CD4-positive, CD25-positive, alpha-beta regulatory T cell (primary cell): ENCODE measurements at regions not wholly inside any gene's neighbourhood (a gene's known extent, or its start where the extent isn't known, plus 50 kb on each side); places are given as distances from the start of the nearest gene placed in this dataset.
A peak's percentile ranks its signal among the peaks of the same experiment; 100 is the strongest.

Experiments used
- ATAC-seq, 2 donors: fragments of 150-1000 bp; cut with Tn5 transposase; one replicate each; pipeline ENCODE4 v1.10.0; 2021; ENCODE audit warnings: low read depth in 2 of 2, moderate number of reproducible peaks in 2 of 2, moderate library complexity in 1 of 2
- DNase-seq, 3 donors: peaks; one replicate each; pipeline versions ENCODE4 v3.0.0 to v3.0.0-alpha.2; 2012 to 2022; ENCODE audit warnings: mixed read lengths in 1 of 3
- H3K27ac ChIP-seq: one replicate; pipeline ENCODE4 v1.7.0; 2013; ENCODE audit warnings: mild to moderate bottlenecking, low read length; ENCODE audit not compliant: insufficient read depth, poor library complexity, severe bottlenecking
- H3K27me3 ChIP-seq: one replicate; pipeline ENCODE4 v1.7.0; 2013; ENCODE audit warnings: low read length; ENCODE audit not compliant: control insufficient read depth, insufficient read depth
- H3K36me3 ChIP-seq: one replicate; pipeline ENCODE4 v1.7.0; 2013; ENCODE audit warnings: mild to moderate bottlenecking, low read length, moderate library complexity; ENCODE audit not compliant: control insufficient read depth, insufficient read depth
- H3K4me1 ChIP-seq: 2 replicates; pipeline ENCODE4 v1.7.0; 2013; ENCODE audit warnings: mild to moderate bottlenecking, low read length; ENCODE audit not compliant: insufficient read depth, control insufficient read depth, poor library complexity, severe bottlenecking
- H3K4me3 ChIP-seq: one replicate; pipeline ENCODE4 v1.7.0; 2013; ENCODE audit warnings: low read depth, mild to moderate bottlenecking, low read length, moderate library complexity
- H3K9me3 ChIP-seq, 2 experiments: 1 replicate in 1 of 2; 2 replicates in 1 of 2; pipeline ENCODE4 v1.7.0; 2013; ENCODE audit warnings: low read length in 2 of 2, mild to moderate bottlenecking in 1 of 2, moderate library complexity in 1 of 2; ENCODE audit not compliant: control insufficient read depth in 2 of 2
- H3K27ac Mint-ChIP-seq, 3 donors: one replicate each; pipeline ENCODE4 v1.8.0; 2020 to 2022; ENCODE audit warnings: mild to moderate bottlenecking in 3 of 3, mixed read lengths in 3 of 3, moderate library complexity in 2 of 3
- H3K27me3 Mint-ChIP-seq: one replicate; pipeline ENCODE4 v1.8.0; 2022; ENCODE audit warnings: mild to moderate bottlenecking, mixed read lengths
- H3K36me3 Mint-ChIP-seq: one replicate; pipeline ENCODE4 v1.8.0; 2020; ENCODE audit warnings: mixed read lengths
- H3K4me1 Mint-ChIP-seq, 4 donors: one replicate each; pipeline ENCODE4 v1.8.0; 2020 to 2022; ENCODE audit warnings: mixed read lengths in 4 of 4, mild to moderate bottlenecking in 1 of 4
- H3K4me3 Mint-ChIP-seq, 4 donors: one replicate each; pipeline ENCODE4 v1.8.0; 2020 to 2022; ENCODE audit warnings: mild to moderate bottlenecking in 4 of 4, mixed read lengths in 4 of 4, moderate library complexity in 3 of 4
- H3K9me3 Mint-ChIP-seq, 7 donors: one replicate each; pipeline ENCODE4 v1.8.0; 2020 to 2022; ENCODE audit warnings: mixed read lengths in 7 of 7, mild to moderate bottlenecking in 3 of 7, moderate library complexity in 2 of 7

DNA sequence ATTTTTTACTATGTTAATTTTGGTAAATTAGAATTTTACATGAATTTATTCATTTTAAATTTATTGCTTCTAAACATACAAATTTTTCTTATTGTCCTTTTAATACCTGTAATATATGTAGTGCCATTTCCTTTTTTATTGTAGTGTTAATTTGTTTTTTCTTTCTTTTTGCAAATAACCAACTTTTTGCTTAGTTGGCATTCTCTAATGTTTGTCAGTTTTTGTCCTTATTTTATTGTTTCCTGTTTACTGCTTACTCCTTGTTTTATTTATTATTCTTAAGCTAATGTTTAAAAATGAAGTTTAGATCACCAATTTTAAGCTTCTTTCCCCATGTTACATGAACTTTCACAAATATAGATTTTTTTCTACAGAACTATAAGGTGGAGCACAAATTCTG lies 516.6 kb downstream of the SLITRK1 start:
- no peaks in the 10 kb centered on the region for H3K27me3 Mint-ChIP-seq
- no peak overlapping the region for H3K4me3 Mint-ChIP-seq
- Histone ChIP-seq H3K27me3 (no peaks in the 10 kb centered on the region), H3K9me3 (no peaks in the 10 kb centered on the region), H3K4me1 (no peaks in the 10 kb centered on the region), H3K36me3 (no peaks in the 10 kb centered on the region), H3K27ac (no peak overlapping the region), H3K4me3 (no peak overlapping the region)
- H3K9me3 Mint-ChIP-seq, result peaks cover 0 to 16% (median 6%) of the 10 kb centered on the region in 7 donors
- DNase-seq (no peak), ATAC-seq (no peak)
- H3K27ac Mint-ChIP-seq, result no peak overlapping the region
- H3K4me1 Mint-ChIP-seq, result no peaks in the 10 kb centered on the region
- no peaks in the 10 kb centered on the region for H3K36me3 Mint-ChIP-seq

GRCh38 chr13:83355041-83355440 lies 527.2 kb downstream of the SLITRK1 start:
- H3K27ac ChIP-seq, result no peak overlapping the region
- H3K4me1 ChIP-seq, result no peaks in the 10 kb centered on the region
- Mint-ChIP-seq H3K36me3 (no peaks in the 10 kb centered on the region), H3K9me3 (peaks cover 0 to 16% (median 3%) of the 10 kb centered on the region in 7 donors), H3K27me3 (no peaks in the 10 kb centered on the region), H3K4me3 (no peak overlapping the region), H3K4me1 (no peaks in the 10 kb centered on the region), H3K27ac (no peak overlapping the region)
- no peak overlapping the region for H3K4me3 ChIP-seq
- H3K9me3 ChIP-seq, result no peaks in the 10 kb centered on the region
- no peaks in the 10 kb centered on the region for H3K36me3 ChIP-seq
- no peak for ATAC-seq
- no peak for DNase-seq
- no peaks in the 10 kb centered on the region for H3K27me3 ChIP-seq

DNA sequence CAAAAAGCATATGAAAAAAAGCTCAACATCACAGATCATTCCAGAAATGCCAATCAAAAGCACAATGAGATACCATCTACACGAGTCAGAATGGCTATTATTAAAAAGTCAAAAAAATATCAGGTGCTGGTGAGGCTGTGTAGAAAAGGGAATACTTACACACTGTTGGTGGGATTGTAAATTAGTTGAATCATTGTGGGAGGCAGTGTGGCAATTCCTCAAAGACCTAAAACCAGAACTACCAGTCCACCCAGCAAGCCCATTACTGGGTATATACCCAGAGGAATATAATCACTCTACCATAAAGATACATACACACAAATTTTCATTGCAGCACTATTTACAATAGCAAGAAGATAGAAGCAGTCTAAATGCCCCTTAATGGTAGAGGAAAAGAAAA lies 529.9 kb downstream of the SLITRK1 start:
- H3K4me3 ChIP-seq, result no peak overlapping the region
- H3K36me3 ChIP-seq, result no peaks in the 10 kb centered on the region
- Mint-ChIP-seq H3K27me3 (no peaks in the 10 kb centered on the region), H3K4me1 (no peaks in the 10 kb centered on the region), H3K27ac (no peak overlapping the region), H3K9me3 (peaks cover 0 to 5% (median 2%) of the 10 kb centered on the region in 7 donors), H3K36me3 (no peaks in the 10 kb centered on the region), H3K4me3 (no peak overlapping the region)
- no peaks in the 10 kb centered on the region for H3K4me1 ChIP-seq
- H3K27ac ChIP-seq, result no peak overlapping the region
- DNase-seq, result no peak
- no peak for ATAC-seq
- H3K9me3 ChIP-seq, result no peaks in the 10 kb centered on the region
- no peaks in the 10 kb centered on the region for H3K27me3 ChIP-seq

DNA sequence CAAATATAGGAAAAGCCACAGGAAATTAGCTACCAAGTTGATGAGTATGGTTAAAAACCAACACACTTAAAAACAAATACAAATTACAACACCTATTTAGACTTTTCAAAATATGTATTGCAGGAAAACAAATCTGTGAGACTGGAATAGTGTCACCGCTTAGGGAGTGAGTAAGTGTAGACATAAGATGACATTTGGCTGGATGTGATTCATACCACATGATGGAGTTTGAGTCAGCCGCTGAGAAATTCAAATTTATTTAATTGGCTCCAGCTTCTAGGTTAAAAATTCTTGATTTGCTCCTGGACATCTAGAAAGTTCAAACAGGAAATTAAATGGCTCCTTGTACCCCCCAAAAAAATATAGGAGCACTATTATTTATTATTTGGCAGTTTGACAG lies 531.7 kb downstream of the SLITRK1 start:
- Histone ChIP-seq H3K4me1 (no peaks in the 10 kb centered on the region), H3K4me3 (no peak overlapping the region), H3K27me3 (no peaks in the 10 kb centered on the region), H3K27ac (no peak overlapping the region), H3K9me3 (no peaks in the 10 kb centered on the region), H3K36me3 (no peaks in the 10 kb centered on the region)
- H3K27me3 Mint-ChIP-seq, result no peaks in the 10 kb centered on the region
- H3K36me3 Mint-ChIP-seq, result no peaks in the 10 kb centered on the region
- DNase-seq (no peak), ATAC-seq (no peak)
- H3K4me3 Mint-ChIP-seq, result no peak overlapping the region
- peaks cover 0 to 11% (median 4%) of the 10 kb centered on the region in 7 donors for H3K9me3 Mint-ChIP-seq
- H3K27ac Mint-ChIP-seq, result no peak overlapping the region
- no peaks in the 10 kb centered on the region for H3K4me1 Mint-ChIP-seq

- ATAC-seq (no peak), DNase-seq (no peak)
- Mint-ChIP-seq H3K4me1 (no peaks in the 10 kb centered on the region), H3K27me3 (no peaks in the 10 kb centered on the region), H3K9me3 (peaks cover 0 to 37% (median 9%) of the 10 kb centered on the region in 7 donors), H3K27ac (peak overlapping the region in 1 of 3 donors; percentile 5), H3K36me3 (no peaks in the 10 kb centered on the region), H3K4me3 (no peak overlapping the region)
- Histone ChIP-seq H3K36me3 (no peaks in the 10 kb centered on the region), H3K4me3 (no peak overlapping the region), H3K27me3 (no peaks in the 10 kb centered on the region), H3K9me3 (no peaks in the 10 kb centered on the region), H3K4me1 (no peaks in the 10 kb centered on the region), H3K27ac (no peak overlapping the region)
Observed at GRCh38 chr13:83344518-83344917, 537.8 kb downstream of the SLITRK1 start.

GRCh38 chr13:83340170-83340569 lies 542.1 kb downstream of the SLITRK1 start:
- no peaks in the 10 kb centered on the region for H3K4me1 Mint-ChIP-seq
- H3K27ac ChIP-seq, result no peak overlapping the region
- DNase-seq (no peak), ATAC-seq (no peak)
- H3K36me3 Mint-ChIP-seq, result no peaks in the 10 kb centered on the region
- H3K27ac Mint-ChIP-seq, result no peak overlapping the region
- peaks cover 0 to 27% (median 6%) of the 10 kb centered on the region in 7 donors for H3K9me3 Mint-ChIP-seq
- no peaks in the 10 kb centered on the region for H3K36me3 ChIP-seq
- H3K27me3 ChIP-seq, result no peaks in the 10 kb centered on the region
- H3K4me3 ChIP-seq, result no peak overlapping the region
- H3K27me3 Mint-ChIP-seq, result no peaks in the 10 kb centered on the region
- no peak overlapping the region for H3K4me3 Mint-ChIP-seq
- no peaks in the 10 kb centered on the region for H3K9me3 ChIP-seq
- no peaks in the 10 kb centered on the region for H3K4me1 ChIP-seq

GRCh38 chr13:83333614-83334388 lies 548.5 kb downstream of the SLITRK1 start:
- H3K27ac Mint-ChIP-seq, result no peak overlapping the region
- H3K4me1 Mint-ChIP-seq, result no peaks in the 10 kb centered on the region
- peaks cover 0 to 18% (median 4%) of the 10 kb centered on the region in 7 donors for H3K9me3 Mint-ChIP-seq
- no peaks in the 10 kb centered on the region for H3K36me3 Mint-ChIP-seq
- ATAC-seq (no peak), DNase-seq (no peak)
- no peaks in the 10 kb centered on the region for H3K27me3 Mint-ChIP-seq
- no peaks in the 10 kb centered on the region for H3K27me3 ChIP-seq
- no peak overlapping the region for H3K4me3 ChIP-seq
- H3K36me3 ChIP-seq, result no peaks in the 10 kb centered on the region
- no peaks in the 10 kb centered on the region for H3K4me1 ChIP-seq
- no peaks in the 10 kb centered on the region for H3K9me3 ChIP-seq
- H3K4me3 Mint-ChIP-seq, result no peak overlapping the region
- no peak overlapping the region for H3K27ac ChIP-seq

GRCh38 chr13:83332751-83333150 lies 549.5 kb downstream of the SLITRK1 start:
- no peak overlapping the region for H3K4me3 ChIP-seq
- Mint-ChIP-seq H3K9me3 (peaks cover 0 to 19% (median 4%) of the 10 kb centered on the region in 7 donors), H3K4me3 (no peak overlapping the region), H3K4me1 (no peaks in the 10 kb centered on the region), H3K27ac (no peak overlapping the region), H3K27me3 (no peaks in the 10 kb centered on the region), H3K36me3 (no peaks in the 10 kb centered on the region)
- H3K4me1 ChIP-seq, result no peaks in the 10 kb centered on the region
- ATAC-seq, result no peak
- no peak overlapping the region for H3K27ac ChIP-seq
- no peak for DNase-seq
- no peaks in the 10 kb centered on the region for H3K27me3 ChIP-seq
- H3K36me3 ChIP-seq, result no peaks in the 10 kb centered on the region
- no peaks in the 10 kb centered on the region for H3K9me3 ChIP-seq
